ENCODE measurements at regions not wholly inside any gene's neighbourhood (a gene's known extent, or its start where the extent isn't known, plus 50 kb on each side); places are given as distances from the start of the nearest gene placed in this dataset.

GRCh38 chr4:155548173-155548572, 118.5 kb upstream of the GUCY1A1 start:
- no peak for DNase-seq

GRCh38 chr4:155546451-155546850, 120.2 kb upstream of the GUCY1A1 start:
- no peak for DNase-seq

- DNase-seq: no peak
These were observed 121.2 kb upstream of the GUCY1A1 start for GRCh38 chr4:155545456-155545855.

GRCh38 chr4:155544547-155544946, 122.1 kb upstream of the GUCY1A1 start:
- DNase-seq: no peak

GRCh38 chr4:155543126-155543765, 123.4 kb upstream of the GUCY1A1 start:
- DNase-seq: no peak

- no peak for DNase-seq
These were observed 124.2 kb upstream of the GUCY1A1 start for GRCh38 chr4:155542415-155542814.

- DNase-seq: no peak
These were observed 124.9 kb upstream of the GUCY1A1 start for GRCh38 chr4:155541716-155542115.

- DNase-seq: no peak
These were observed 126.0 kb upstream of the GUCY1A1 start for GRCh38 chr4:155540698-155541097.

GRCh38 chr4:155539746-155540145, 126.9 kb upstream of the GUCY1A1 start:
- DNase-seq: no peak

- no peak for DNase-seq
These were observed 130.7 kb upstream of the GUCY1A1 start for GRCh38 chr4:155535802-155536454.

- peak; percentile 44 for DNase-seq
These were observed 134.1 kb upstream of the GUCY1A1 start for GRCh38 chr4:155532373-155533085.

GRCh38 chr4:155530857-155531256, 135.8 kb upstream of the GUCY1A1 start:
- DNase-seq: no peak

GRCh38 chr4:155530290-155530689, 136.4 kb upstream of the GUCY1A1 start:
- DNase-seq: peak; percentile 26

GRCh38 chr4:155529716-155530115, 136.9 kb upstream of the GUCY1A1 start:
- no peak for DNase-seq

GRCh38 chr4:155529272-155529671, 137.4 kb upstream of the GUCY1A1 start:
- DNase-seq: no peak

GRCh38 chr4:155526452-155527169, 140.0 kb upstream of the GUCY1A1 start:
- DNase-seq: no peak

- no peak for DNase-seq
These were observed 141.7 kb upstream of the GUCY1A1 start for GRCh38 chr4:155524926-155525455.

- no peak for DNase-seq
These were observed 143.3 kb upstream of the GUCY1A1 start for GRCh38 chr4:155523358-155523757.

- DNase-seq: no peak
These were observed 144.4 kb upstream of the GUCY1A1 start for GRCh38 chr4:155522201-155522600.

GRCh38 chr4:155521382-155521781, 144.6 kb upstream of the MAP9 start:
- DNase-seq: no peak

GRCh38 chr4:155515444-155516075, 138.8 kb upstream of the MAP9 start:
- DNase-seq: no peak

- DNase-seq: no peak
These were observed 137.9 kb upstream of the MAP9 start for GRCh38 chr4:155514628-155515027.

- no peak for DNase-seq
These were observed 136.1 kb upstream of the MAP9 start for GRCh38 chr4:155512817-155513216.

All from COR-L47 (cell line).